ENCODE measurements at regions not wholly inside any gene's neighbourhood (a gene's known extent, or its start where the extent isn't known, plus 50 kb on each side); places are given as distances from the start of the nearest gene placed in this dataset.
A peak's percentile ranks its signal among the peaks of the same experiment; 100 is the strongest.

DNA sequence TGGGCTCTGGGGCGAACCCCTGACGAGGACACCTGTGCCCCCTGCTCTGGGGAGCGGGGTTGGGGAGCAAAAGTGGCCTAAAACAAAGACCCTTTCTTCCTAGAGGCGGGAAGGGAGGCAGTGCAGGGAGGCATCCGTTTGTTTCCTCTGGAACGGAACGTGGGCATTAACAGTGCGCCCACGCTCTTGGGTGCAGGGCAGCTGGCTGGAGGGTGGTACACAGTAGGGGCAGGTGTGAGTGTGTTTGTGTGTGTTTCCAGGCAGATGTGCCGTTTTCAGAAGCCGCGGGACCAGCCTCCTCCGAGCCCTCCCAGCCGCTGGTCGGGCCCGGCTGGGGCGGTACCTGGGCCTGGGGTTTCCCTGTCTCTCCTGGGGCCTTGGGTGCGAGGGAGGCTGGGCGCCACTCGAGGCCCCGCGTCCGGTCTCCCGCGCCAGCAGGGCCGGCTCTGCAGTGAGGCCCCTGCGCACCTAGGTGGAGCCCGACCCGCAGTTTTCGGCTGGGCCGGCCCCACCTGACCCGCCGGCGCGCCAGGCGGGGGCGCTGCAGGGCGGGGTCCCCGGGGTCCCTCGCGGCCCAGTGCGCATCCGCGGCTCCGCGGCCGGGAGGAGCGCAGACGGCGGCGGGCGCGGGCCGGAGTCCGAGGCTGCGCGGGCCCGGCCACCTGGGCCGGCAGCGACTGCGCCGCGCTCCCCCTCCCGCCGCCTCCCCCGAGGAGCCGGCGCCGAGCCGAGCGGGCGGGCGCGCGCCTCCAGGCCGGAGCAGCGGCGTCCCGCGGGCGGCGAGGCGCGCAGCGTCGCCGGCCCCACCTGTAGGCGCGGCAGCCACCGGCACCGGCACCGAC lies 1252.7 kb downstream of the BRD1 start:
- TF ChIP-seq POLR2A (IDR thresholded peaks at IDR 0.05; ENCODE audit: low read depth, low read length) (no peak), SPI1 (IDR thresholded peaks at IDR 0.05; ENCODE audit: low read depth, low read length) (no peak), PAX5 (IDR thresholded peaks at IDR 0.05; ENCODE audit: insufficient read depth, low read length, severe bottlenecking) (no peak), POU2F2 (IDR thresholded peaks at IDR 0.05; ENCODE audit: low read depth, low read length) (no peak), TAF1 (IDR thresholded peaks at IDR 0.05; ENCODE audit: low read depth, low read length) (no peak), POLR2AphosphoS5 (IDR thresholded peaks at IDR 0.05; ENCODE audit: low read depth, low read length) (no peak)
- DNase-seq (ENCODE audit: insufficient read length, low spot score) (peak; percentile 79), FAIRE-seq (no peak)

DNA sequence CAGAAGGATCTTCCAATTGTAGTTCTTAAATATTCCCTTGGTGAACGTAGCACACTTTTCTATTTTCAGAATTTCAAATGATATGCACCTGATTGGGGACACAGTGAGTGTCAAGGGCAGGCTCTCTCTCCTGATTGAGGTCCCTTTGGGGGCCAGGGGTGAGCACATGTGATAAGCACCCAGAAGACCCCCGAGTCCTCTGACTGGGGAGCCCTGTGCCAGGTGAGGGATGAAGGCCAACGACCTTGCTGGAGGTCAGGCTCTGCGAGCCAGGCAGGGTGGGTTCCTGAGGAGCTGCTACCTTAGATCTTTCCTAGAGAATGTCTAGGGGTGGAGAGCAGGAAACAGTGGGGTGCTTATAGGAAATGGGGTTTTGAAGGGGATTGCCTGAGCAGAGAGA lies 1253.9 kb downstream of the BRD1 start:
- FAIRE-seq: no peak
- DNase-seq (ENCODE audit: insufficient read length, low spot score): no peak
- TF ChIP-seq POLR2A (IDR thresholded peaks at IDR 0.05; ENCODE audit: low read depth, low read length) (no peak), TAF1 (IDR thresholded peaks at IDR 0.05; ENCODE audit: low read depth, low read length) (no peak), POU2F2 (IDR thresholded peaks at IDR 0.05; ENCODE audit: low read depth, low read length) (no peak), SPI1 (IDR thresholded peaks at IDR 0.05; ENCODE audit: low read depth, low read length) (no peak), POLR2AphosphoS5 (IDR thresholded peaks at IDR 0.05; ENCODE audit: low read depth, low read length) (no peak), PAX5 (IDR thresholded peaks at IDR 0.05; ENCODE audit: insufficient read depth, low read length, severe bottlenecking) (no peak)

DNA sequence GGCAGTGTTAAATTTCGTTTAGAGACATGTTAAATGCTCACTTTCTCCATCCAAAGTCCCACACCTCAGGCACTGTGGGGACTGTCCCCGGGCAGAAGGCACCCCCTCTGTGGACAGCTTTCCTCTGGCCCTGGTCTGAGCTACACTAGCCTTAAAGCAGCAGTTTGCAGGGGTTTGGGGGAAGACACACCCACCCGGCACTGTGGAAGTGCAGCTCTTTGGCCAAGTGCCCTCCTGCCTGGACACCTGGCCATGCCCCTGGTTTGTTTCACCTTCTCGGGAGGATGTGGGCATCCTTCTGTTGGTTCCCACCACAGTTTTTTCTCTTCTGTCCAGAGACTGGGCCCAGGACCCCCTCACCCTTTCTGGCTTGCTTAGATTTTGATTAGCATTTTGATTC lies 1254.7 kb downstream of the BRD1 start:
- no peak for DNase-seq (ENCODE audit: insufficient read length, low spot score)
- no peak for TF ChIP-seq POLR2AphosphoS5 (IDR thresholded peaks at IDR 0.05; ENCODE audit: low read depth, low read length)
- TF ChIP-seq POLR2A (IDR thresholded peaks at IDR 0.05; ENCODE audit: low read depth, low read length): no peak
- TF ChIP-seq TAF1 (IDR thresholded peaks at IDR 0.05; ENCODE audit: low read depth, low read length): no peak
- no peak for TF ChIP-seq SPI1 (IDR thresholded peaks at IDR 0.05; ENCODE audit: low read depth, low read length)
- no peak for TF ChIP-seq PAX5 (IDR thresholded peaks at IDR 0.05; ENCODE audit: insufficient read depth, low read length, severe bottlenecking)
- no peak for FAIRE-seq

DNA sequence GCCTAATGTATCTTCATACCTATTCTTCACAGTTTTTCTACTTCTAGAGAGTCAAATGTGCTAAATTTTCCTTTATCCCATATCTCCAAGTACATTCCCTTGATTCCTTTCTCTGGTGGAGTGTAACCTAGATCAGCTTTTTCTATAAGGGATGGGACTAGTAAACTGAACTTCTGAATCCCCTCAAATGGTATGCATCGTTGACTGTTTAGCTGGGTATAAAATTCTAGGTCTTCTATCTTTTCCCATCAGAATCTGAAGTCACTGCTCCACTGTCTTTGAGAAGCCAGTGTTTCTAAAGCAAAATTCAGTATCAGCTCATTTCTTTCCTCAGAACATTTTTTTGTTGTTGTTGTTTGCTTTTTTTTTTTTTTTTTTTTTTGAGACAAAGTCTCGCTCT lies 1256.8 kb downstream of the BRD1 start:
- FAIRE-seq (no peak), DNase-seq (ENCODE audit: insufficient read length, low spot score) (no peak)
- TF ChIP-seq POU2F2 (IDR thresholded peaks at IDR 0.05; ENCODE audit: low read depth, low read length): no peak
- TF ChIP-seq POLR2A (IDR thresholded peaks at IDR 0.05; ENCODE audit: low read depth, low read length): no peak
- no peak for TF ChIP-seq SPI1 (IDR thresholded peaks at IDR 0.05; ENCODE audit: low read depth, low read length)
- no peak for TF ChIP-seq PAX5 (IDR thresholded peaks at IDR 0.05; ENCODE audit: insufficient read depth, low read length, severe bottlenecking)
- no peak for TF ChIP-seq TAF1 (IDR thresholded peaks at IDR 0.05; ENCODE audit: low read depth, low read length)
- no peak for TF ChIP-seq POLR2AphosphoS5 (IDR thresholded peaks at IDR 0.05; ENCODE audit: low read depth, low read length)

DNA sequence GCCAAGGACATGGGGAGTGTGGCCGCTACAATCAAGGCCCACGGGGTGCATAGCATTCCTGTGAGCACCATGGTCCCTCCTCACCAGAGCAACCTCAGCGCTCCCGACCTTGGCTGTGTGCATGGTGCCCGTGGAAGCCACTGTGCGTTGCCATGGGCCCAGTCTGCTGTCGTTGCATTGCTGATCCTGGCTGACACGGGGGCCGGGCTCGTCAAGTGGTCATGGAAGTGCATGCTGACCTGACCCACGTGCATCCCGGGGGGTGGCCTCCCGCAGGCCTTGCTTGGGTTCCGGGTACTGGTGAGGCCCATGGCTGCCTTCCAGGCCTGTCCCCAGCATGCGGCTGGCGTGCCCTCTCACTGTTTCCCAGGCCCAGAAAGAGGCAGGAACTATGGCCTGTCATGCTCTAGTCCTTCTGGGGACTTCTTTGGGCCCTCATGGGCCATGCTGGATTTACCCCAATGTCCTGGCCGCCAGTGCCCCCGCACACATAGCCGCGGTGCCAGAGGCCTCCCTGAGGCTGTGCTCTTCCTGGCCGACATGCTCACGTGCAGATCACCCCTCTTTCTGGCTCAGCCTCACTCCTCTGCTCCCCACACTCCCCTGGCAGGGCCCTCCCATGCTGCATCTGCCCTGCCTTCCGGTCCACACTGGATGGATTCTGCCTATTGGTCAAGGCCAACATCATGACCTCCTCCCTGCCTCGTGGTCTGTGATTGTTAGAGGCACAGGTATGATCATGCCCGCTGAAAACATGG lies 1258.0 kb downstream of the BRD1 start:
- TF ChIP-seq POLR2A (IDR thresholded peaks at IDR 0.05; ENCODE audit: low read depth, low read length) (no peak), TAF1 (IDR thresholded peaks at IDR 0.05; ENCODE audit: low read depth, low read length) (no peak), POU2F2 (IDR thresholded peaks at IDR 0.05; ENCODE audit: low read depth, low read length) (no peak), SPI1 (IDR thresholded peaks at IDR 0.05; ENCODE audit: low read depth, low read length) (no peak), PAX5 (IDR thresholded peaks at IDR 0.05; ENCODE audit: insufficient read depth, low read length, severe bottlenecking) (no peak), POLR2AphosphoS5 (IDR thresholded peaks at IDR 0.05; ENCODE audit: low read depth, low read length) (no peak)
- FAIRE-seq: no peak
- DNase-seq (ENCODE audit: insufficient read length, low spot score): no peak

DNA sequence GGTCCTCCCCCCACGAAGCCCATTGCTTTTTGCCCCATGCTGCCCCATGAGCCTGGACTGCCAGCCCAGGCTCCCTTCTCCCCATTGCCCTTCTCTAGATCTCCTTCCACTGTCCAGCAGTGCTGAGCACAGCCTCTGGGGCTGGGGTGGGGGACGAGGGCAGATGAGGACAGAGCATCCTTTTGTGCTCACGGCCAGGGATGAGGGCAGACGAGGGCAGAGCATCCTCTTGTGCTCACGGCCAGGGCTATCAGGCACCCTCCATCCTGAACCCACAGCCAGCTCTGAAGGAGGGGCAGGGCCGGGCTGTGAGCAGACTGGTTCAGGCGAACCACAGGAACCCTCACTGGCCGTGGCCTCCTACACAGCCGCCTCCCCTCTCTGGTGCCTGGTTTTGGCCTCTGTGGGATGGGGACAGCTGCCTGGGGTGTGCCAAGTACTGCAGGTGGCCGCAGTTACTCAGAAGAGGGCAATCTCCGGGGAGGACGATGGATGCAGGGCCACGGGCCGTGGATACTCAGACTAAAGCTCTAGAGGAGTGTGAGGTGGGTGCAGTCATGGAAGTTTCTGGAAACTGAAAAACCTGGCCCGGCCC lies 1258.8 kb downstream of the BRD1 start:
- TF ChIP-seq SPI1 (IDR thresholded peaks at IDR 0.05; ENCODE audit: low read depth, low read length) (no peak), TAF1 (IDR thresholded peaks at IDR 0.05; ENCODE audit: low read depth, low read length) (no peak), PAX5 (IDR thresholded peaks at IDR 0.05; ENCODE audit: insufficient read depth, low read length, severe bottlenecking) (no peak), POLR2AphosphoS5 (IDR thresholded peaks at IDR 0.05; ENCODE audit: low read depth, low read length) (no peak), POLR2A (IDR thresholded peaks at IDR 0.05; ENCODE audit: low read depth, low read length) (no peak)
- FAIRE-seq (no peak), DNase-seq (ENCODE audit: insufficient read length, low spot score) (no peak)

DNA sequence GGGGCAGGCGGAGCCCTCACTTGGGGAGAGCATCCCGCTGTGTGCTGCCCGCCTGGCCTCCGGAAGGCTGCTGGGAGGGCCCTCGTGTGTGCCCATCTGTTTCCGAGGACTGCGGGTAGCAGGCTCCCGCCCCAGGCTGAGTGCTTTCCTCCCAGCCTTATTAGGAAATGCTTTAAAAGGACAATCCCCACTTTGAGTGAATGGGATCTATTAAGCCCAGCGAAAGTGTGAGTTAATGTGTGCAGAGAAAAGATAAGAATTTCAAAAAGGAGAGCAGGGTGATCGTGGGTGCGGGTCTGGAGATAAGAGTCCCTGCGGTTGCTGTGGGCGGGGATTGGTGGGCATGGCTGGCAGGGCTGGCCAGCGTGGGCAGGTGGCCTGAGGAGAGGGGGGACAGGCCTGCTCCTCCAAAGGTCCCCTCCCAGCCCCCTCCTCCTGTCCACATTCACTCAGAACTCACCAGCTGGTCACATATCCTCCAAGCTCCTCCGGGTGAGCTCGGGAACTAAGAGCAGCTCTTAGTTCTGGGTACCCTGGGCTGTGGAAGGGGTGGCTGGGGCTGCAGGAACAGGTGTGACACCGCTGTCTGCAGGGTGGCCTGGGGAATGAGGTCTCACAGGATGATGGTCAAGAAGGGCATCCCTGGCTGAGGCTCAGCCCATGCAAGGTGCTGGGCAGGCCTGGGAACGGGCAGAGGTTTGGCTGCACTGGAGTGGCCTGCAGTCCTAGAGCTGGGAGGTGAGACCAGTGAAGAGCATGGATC lies 1260.3 kb downstream of the BRD1 start:
- DNase-seq (ENCODE audit: insufficient read length, low spot score) (no peak), FAIRE-seq (no peak)
- TF ChIP-seq TAF1 (IDR thresholded peaks at IDR 0.05; ENCODE audit: low read depth, low read length) (no peak), PAX5 (IDR thresholded peaks at IDR 0.05; ENCODE audit: insufficient read depth, low read length, severe bottlenecking) (no peak), POU2F2 (IDR thresholded peaks at IDR 0.05; ENCODE audit: low read depth, low read length) (no peak), POLR2AphosphoS5 (IDR thresholded peaks at IDR 0.05; ENCODE audit: low read depth, low read length) (no peak)

DNA sequence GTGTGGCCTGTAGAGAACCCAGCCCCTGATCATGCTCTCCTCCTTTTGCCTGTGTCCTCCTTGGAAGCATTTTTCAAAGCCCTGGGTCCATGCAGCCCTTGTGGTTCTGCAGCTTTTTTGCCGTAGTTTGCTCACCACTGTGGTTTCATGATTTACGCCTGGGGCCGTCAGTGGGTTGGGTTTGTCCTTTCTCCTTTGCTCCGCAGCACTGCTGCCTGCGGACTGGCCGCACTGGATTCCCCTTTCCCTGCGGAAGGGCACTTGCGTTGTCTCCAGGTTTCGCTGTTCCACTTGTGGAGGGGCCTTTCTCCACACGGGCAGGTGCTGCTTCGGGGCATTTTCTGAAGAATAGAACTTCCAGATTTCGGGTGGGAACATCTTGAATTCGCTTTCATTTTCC lies 1260.9 kb downstream of the BRD1 start:
- FAIRE-seq: no peak
- TF ChIP-seq SPI1 (IDR thresholded peaks at IDR 0.05; ENCODE audit: low read depth, low read length): no peak
- no peak for TF ChIP-seq POLR2AphosphoS5 (IDR thresholded peaks at IDR 0.05; ENCODE audit: low read depth, low read length)
- no peak for TF ChIP-seq POLR2A (IDR thresholded peaks at IDR 0.05; ENCODE audit: low read depth, low read length)
- TF ChIP-seq POU2F2 (IDR thresholded peaks at IDR 0.05; ENCODE audit: low read depth, low read length): no peak
- TF ChIP-seq PAX5 (IDR thresholded peaks at IDR 0.05; ENCODE audit: insufficient read depth, low read length, severe bottlenecking): no peak
- TF ChIP-seq TAF1 (IDR thresholded peaks at IDR 0.05; ENCODE audit: low read depth, low read length): no peak
- no peak for DNase-seq (ENCODE audit: insufficient read length, low spot score)

Data from GM12891 (cell line).